ENCODE measurements at regions not wholly inside any gene's neighbourhood (a gene's known extent, or its start where the extent isn't known, plus 50 kb on each side); places are given as distances from the start of the nearest gene placed in this dataset.

DNA sequence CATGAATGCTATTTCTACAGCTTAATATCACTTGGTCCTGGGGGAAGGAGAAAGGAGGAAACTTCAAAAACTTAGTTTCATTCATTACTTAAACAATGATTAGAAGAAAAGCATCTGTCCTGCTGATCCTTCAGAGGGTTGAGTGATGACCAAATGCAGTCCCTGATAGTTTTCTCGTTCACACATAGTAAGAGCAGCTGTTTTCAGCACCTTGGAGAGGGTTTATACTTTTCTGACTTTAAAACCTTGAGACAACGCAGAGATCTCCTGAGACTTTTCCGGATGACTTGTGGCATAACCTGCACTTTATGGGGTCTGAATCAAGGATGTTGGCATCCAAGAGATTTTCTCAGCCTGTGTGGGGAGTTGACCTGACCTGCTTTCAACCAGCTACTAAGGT lies 94.0 kb upstream of the KCND3 start:
- DNase-seq, result no peak
- Histone ChIP-seq H3F3A (ENCODE audit: insufficient read depth, low read depth) (no peaks in the 10 kb centered on the region), H3K27ac (no peak overlapping the region), H2AFZ (no peak overlapping the region), H3K9me2 (ENCODE audit: insufficient read depth) (no peaks in the 10 kb centered on the region), H4K20me1 (ENCODE audit: insufficient read depth) (no peaks in the 10 kb centered on the region), H3K79me2 (ENCODE audit: low read depth) (no peaks in the 10 kb centered on the region), H3K36me3 (ENCODE audit: low read depth) (no peaks in the 10 kb centered on the region), H3K9me3 (ENCODE audit: insufficient read depth, low read depth) (no peaks in the 10 kb centered on the region; the same call in 1 of the 2 replicates), H3K4me1 (replicated peaks; ENCODE audit: insufficient read depth) (no peaks in the 10 kb centered on the region), H3K27me3 (ENCODE audit: insufficient read depth, low read depth) (0 out of 2 replicates have a peak, but pooled peaks cover 9% of the 10 kb centered on the region), H3K4me2 (no peak overlapping the region), H3K4me3 (no peak overlapping the region)
- ChIA-PET CTCF (no interaction called here), POLR2A (ENCODE audit: unreplicated experiment) (no interaction called here)
- intact Hi-C loops (cut with micrococcal nuclease; ENCODE audit: unreplicated experiment), result no loop called here
- BruUV-seq (replicated peaks), result no TSS peak
- no peak for TF ChIP-seq EZH2 (IDR thresholded peaks at IDR 0.05; ENCODE audit: low read depth)
- TF ChIP-seq, protein P1, sequence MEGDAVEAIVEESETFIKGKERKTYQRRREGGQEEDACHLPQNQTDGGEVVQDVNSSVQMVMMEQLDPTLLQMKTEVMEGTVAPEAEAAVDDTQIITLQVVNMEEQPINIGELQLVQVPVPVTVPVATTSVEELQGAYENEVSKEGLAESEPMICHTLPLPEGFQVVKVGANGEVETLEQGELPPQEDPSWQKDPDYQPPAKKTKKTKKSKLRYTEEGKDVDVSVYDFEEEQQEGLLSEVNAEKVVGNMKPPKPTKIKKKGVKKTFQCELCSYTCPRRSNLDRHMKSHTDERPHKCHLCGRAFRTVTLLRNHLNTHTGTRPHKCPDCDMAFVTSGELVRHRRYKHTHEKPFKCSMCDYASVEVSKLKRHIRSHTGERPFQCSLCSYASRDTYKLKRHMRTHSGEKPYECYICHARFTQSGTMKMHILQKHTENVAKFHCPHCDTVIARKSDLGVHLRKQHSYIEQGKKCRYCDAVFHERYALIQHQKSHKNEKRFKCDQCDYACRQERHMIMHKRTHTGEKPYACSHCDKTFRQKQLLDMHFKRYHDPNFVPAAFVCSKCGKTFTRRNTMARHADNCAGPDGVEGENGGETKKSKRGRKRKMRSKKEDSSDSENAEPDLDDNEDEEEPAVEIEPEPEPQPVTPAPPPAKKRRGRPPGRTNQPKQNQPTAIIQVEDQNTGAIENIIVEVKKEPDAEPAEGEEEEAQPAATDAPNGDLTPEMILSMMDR (conservative IDR thresholded peaks at IDR 0.05), result no peak

DNA sequence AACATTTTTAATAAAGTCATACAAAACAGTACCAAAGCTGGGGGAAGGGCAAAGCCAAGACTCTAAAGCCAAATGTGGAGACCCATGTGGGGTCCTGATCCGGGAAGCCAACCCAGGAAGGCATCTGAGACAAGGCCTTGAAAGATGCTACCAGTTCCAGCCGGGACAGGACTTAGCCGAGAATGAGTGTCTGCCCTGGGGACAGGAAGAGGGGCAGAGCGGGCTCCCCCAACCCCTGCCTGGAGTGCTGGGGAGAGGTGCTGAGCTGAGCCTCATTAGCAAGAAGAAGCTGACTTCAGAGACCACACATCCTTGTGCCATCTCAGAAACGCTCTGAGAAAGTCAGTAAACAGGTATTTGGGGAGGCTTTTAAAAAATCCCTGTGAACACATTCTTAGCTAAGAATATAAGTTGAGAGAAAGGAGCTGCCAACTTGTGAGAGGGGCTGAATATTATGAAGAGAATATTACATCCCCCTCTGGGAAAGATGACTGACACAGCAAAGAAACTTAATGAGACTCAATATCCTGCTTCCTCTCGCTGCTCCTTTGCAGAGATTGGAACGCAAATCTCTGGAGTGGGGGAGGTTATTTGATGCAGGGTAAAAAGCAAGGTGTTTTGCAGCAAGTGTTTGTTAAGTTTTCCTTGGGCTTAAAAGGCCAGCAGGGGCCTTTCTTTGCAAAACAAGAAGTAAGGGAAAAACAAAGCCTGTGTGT lies 103.3 kb upstream of the KCND3 start:
- H3K4me2 ChIP-seq, result no peak overlapping the region
- no TSS peak for BruUV-seq (replicated peaks)
- no peak overlapping the region for H3K4me3 ChIP-seq
- no peak overlapping the region for H2AFZ ChIP-seq
- no peaks in the 10 kb centered on the region for H3K9me2 ChIP-seq (ENCODE audit: insufficient read depth)
- no peak for DNase-seq
- intact Hi-C loops (cut with micrococcal nuclease; ENCODE audit: unreplicated experiment), result no loop called here
- no peaks in the 10 kb centered on the region for H3K9me3 ChIP-seq (ENCODE audit: insufficient read depth, low read depth)
- H3K4me1 ChIP-seq (replicated peaks; ENCODE audit: insufficient read depth), result no peaks in the 10 kb centered on the region
- H3F3A ChIP-seq (ENCODE audit: insufficient read depth, low read depth), result no peaks in the 10 kb centered on the region
- ChIA-PET POLR2A (ENCODE audit: unreplicated experiment) (no interaction called here), CTCF (interaction anchor here (0.6 kb wide), 1 partner anchor 188 kb away, joined by 3 read pairs; no protein-coding TSS in a partner anchor)
- H3K79me2 ChIP-seq (ENCODE audit: low read depth), result no peaks in the 10 kb centered on the region
- H3K36me3 ChIP-seq (ENCODE audit: low read depth), result no peaks in the 10 kb centered on the region
- H3K27me3 ChIP-seq (ENCODE audit: insufficient read depth, low read depth), result 0 out of 2 replicates have a peak, but pooled peaks cover 8% of the 10 kb centered on the region
- H4K20me1 ChIP-seq (ENCODE audit: insufficient read depth), result no peaks in the 10 kb centered on the region
- H3K27ac ChIP-seq, result no peak overlapping the region
- TF ChIP-seq, protein P1 (conservative IDR thresholded peaks at IDR 0.05), result no peak
- no peak for TF ChIP-seq EZH2 (IDR thresholded peaks at IDR 0.05; ENCODE audit: low read depth)

DNA sequence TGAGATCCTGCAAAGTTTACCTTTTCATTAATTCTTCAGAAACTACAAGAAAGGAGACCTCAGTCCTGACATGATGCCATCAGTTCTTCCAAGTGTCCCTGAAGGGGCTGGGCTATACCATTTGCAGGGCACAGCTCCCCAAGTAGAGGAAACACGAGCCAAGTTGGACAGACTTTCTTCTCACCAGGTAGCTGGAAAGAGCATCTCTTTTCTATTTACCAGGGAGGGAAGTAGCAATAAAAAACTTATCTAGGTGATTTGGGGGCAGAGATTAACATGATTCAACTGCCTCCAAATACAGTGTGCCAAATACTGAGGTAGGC lies 103.9 kb upstream of the KCND3 start:
- no peak overlapping the region for H3K4me2 ChIP-seq
- DNase-seq, result no peak
- ChIA-PET CTCF (interaction anchor here (0.6 kb wide), 1 partner anchor 188 kb away, joined by 3 read pairs; no protein-coding TSS in a partner anchor), POLR2A (ENCODE audit: unreplicated experiment) (no interaction called here)
- H3K9me2 ChIP-seq (ENCODE audit: insufficient read depth), result no peaks in the 10 kb centered on the region
- H3K27me3 ChIP-seq (ENCODE audit: insufficient read depth, low read depth), result 0 out of 2 replicates have a peak, but pooled peaks cover 8% of the 10 kb centered on the region
- H3F3A ChIP-seq (ENCODE audit: insufficient read depth, low read depth), result no peaks in the 10 kb centered on the region
- H3K36me3 ChIP-seq (ENCODE audit: low read depth), result no peaks in the 10 kb centered on the region
- no peak overlapping the region for H3K27ac ChIP-seq
- no peak overlapping the region for H2AFZ ChIP-seq
- no peaks in the 10 kb centered on the region for H3K9me3 ChIP-seq (ENCODE audit: insufficient read depth, low read depth)
- no peak overlapping the region for H3K4me3 ChIP-seq
- no peaks in the 10 kb centered on the region for H3K79me2 ChIP-seq (ENCODE audit: low read depth)
- intact Hi-C loops (cut with micrococcal nuclease; ENCODE audit: unreplicated experiment), result no loop called here
- BruUV-seq (replicated peaks), result no TSS peak
- H3K4me1 ChIP-seq (replicated peaks; ENCODE audit: insufficient read depth), result no peaks in the 10 kb centered on the region
- TF ChIP-seq EZH2 (IDR thresholded peaks at IDR 0.05; ENCODE audit: low read depth), result no peak
- TF ChIP-seq, protein P1 (conservative IDR thresholded peaks at IDR 0.05), result no peak
- no peaks in the 10 kb centered on the region for H4K20me1 ChIP-seq (ENCODE audit: insufficient read depth)
